ENCODE measurements at regions not wholly inside any gene's neighbourhood (a gene's known extent, or its start where the extent isn't known, plus 50 kb on each side); places are given as distances from the start of the nearest gene placed in this dataset.

DNA sequence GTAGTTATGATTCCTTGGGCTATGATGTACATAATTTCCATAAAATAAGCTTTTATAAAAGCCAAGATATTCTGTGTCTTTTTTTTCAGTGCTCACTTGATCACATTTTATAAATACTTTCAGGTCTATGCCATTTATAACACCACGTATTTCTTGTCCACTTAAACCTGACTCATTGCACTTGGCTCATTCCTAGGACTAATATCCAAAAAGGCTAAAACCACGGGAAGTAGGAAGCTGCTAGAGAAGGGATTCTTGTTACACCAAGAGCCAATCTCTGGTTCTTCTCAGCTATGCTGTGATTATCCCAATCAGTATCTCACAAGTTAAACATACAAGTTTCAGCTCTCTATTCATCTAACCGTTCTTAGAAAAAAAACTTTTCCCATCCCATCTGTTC is 80.4 kb upstream of the CDH6 start:
- H3K23me2 ChIP-seq (ENCODE audit: low read depth, low read length): no peaks in the 10 kb centered on the region
- H2BK120ac ChIP-seq (replicated peaks; ENCODE audit: low read depth, low read length): peak overlapping the region; percentile 84
- no peak overlapping the region for H4K8ac ChIP-seq (ENCODE audit: extremely low read depth, insufficient read depth, low read length)
- DNase-seq (ENCODE audit: low read depth in 1 of 2, low spot score in 2 of 2) (no peak), FAIRE-seq (no peak)
- H3K27ac ChIP-seq (ENCODE audit: low read depth, low read length): no peak overlapping the region
- H3K4me1 ChIP-seq (replicated peaks in 1 of 4; ENCODE audit: control insufficient read depth in 3 of 4, insufficient read depth in 4 of 4, low read length in 3 of 4): peaks cover 0 to 5% (median 0%) of the 10 kb centered on the region in 4 experiments; a peak in 1 of 7 replicates
- H3K9ac ChIP-seq (replicated peaks in 1 of 4; ENCODE audit: extremely low read depth in 1 of 4, low read depth in 3 of 4, low read length in 3 of 4): no peak overlapping the region
- H3K4me3 ChIP-seq (ENCODE audit: extremely low read depth in 1 of 4, insufficient read depth in 2 of 4, low read depth in 3 of 4, low read length in 4 of 4): no peak overlapping the region
- no peak overlapping the region for H3K56ac ChIP-seq (replicated peaks; ENCODE audit: insufficient read length, low read depth, low read length)
- no peak overlapping the region for H4K91ac ChIP-seq (replicated peaks; ENCODE audit: insufficient read length, low read length)
- no peaks in the 10 kb centered on the region for H3K79me2 ChIP-seq (ENCODE audit: control insufficient read depth in 1 of 2, insufficient read depth in 2 of 2, low read length in 2 of 2)
- POLR2A ChIA-PET (ENCODE audit: partially characterized antibody): no interaction called here
- no peak overlapping the region for H2AFZ ChIP-seq (ENCODE audit: low read length)
- H2BK5ac ChIP-seq (ENCODE audit: low read depth, low read length): no peak overlapping the region
- H2AK5ac ChIP-seq (ENCODE audit: low read depth, low read length): no peak overlapping the region
- 87% methylated on average over 3 of the region's 3 CpGs; no CpG with 5 or more reads in 1 of the 2 experiments for WGBS, 2 experiments (ENCODE audit: extremely low coverage in 1 of 2, insufficient coverage in 1 of 2, insufficient read length in 1 of 2, insufficient replicate concordance in 2 of 2, low coverage in 1 of 2, low lambda C conversion rate in 2 of 2, missing lambda C conversion rate in 1 of 2)
- H3K4ac ChIP-seq (replicated peaks; ENCODE audit: insufficient read length, low read depth, low read length): no peak overlapping the region
- no peak overlapping the region for H2BK20ac ChIP-seq (ENCODE audit: low read length)
- CTCF ChIA-PET (ENCODE audit: partially characterized antibody): interaction anchor here (0.6 to 1.0 kb wide), 3 partner anchors 82 to 261 kb away, joined by 3 read pairs; no protein-coding TSS in a partner anchor
- no peak overlapping the region for H2BK15ac ChIP-seq (ENCODE audit: low read length)
- no peak overlapping the region for H4K5ac ChIP-seq (ENCODE audit: insufficient read length, low read depth, low read length)
- H3K14ac ChIP-seq (ENCODE audit: insufficient read length): no peak overlapping the region
- H3K27me3 ChIP-seq (replicated peaks in 1 of 4; ENCODE audit: control insufficient read depth in 3 of 4, extremely low read depth in 1 of 4, insufficient read depth in 3 of 4, low read length in 3 of 4): no peaks in the 10 kb centered on the region
- H3K23ac ChIP-seq (ENCODE audit: insufficient read length): no peak overlapping the region
- no peaks in the 10 kb centered on the region for H3K36me3 ChIP-seq (ENCODE audit: control insufficient read depth in 2 of 4, insufficient read depth in 4 of 4, low read length in 3 of 4)
- H2BK12ac ChIP-seq (ENCODE audit: low read depth, low read length): no peak overlapping the region; the same call in 1 of the 2 replicates
- H3K18ac ChIP-seq (ENCODE audit: extremely low read depth, low read length): no peak overlapping the region
- no peak overlapping the region for H3K4me2 ChIP-seq (ENCODE audit: insufficient read depth in 1 of 2, low read depth in 2 of 2, low read length in 2 of 2)
- no peaks in the 10 kb centered on the region for H4K20me1 ChIP-seq (replicated peaks in 1 of 2; ENCODE audit: control insufficient read depth in 1 of 2, insufficient read depth in 2 of 2, low read length in 2 of 2)
- no peaks in the 10 kb centered on the region for H3K9me3 ChIP-seq (ENCODE audit: insufficient read depth in 2 of 2, low read depth in 1 of 2, low read length in 1 of 2)
- H3K79me1 ChIP-seq (ENCODE audit: low read depth, low read length): no peaks in the 10 kb centered on the region
- no peak for TF ChIP-seq HDAC2 (IDR thresholded peaks at IDR 0.05; ENCODE audit: borderline replicate concordance in 1 of 2, low read depth in 2 of 2, low read length in 2 of 2)
- TF ChIP-seq SP1 (IDR thresholded peaks at IDR 0.05; ENCODE audit: low read depth, low read length): no peak
- no peak for TF ChIP-seq SIX5 (IDR thresholded peaks at IDR 0.05; ENCODE audit: low read depth, low read length)
- no peak for TF ChIP-seq HDAC6 (IDR thresholded peaks at IDR 0.05; ENCODE audit: low read depth, low read length)
- TF ChIP-seq POU5F1 (IDR thresholded peaks at IDR 0.05; ENCODE audit: low read depth, low read length): no peak
- TF ChIP-seq, protein P1, sequence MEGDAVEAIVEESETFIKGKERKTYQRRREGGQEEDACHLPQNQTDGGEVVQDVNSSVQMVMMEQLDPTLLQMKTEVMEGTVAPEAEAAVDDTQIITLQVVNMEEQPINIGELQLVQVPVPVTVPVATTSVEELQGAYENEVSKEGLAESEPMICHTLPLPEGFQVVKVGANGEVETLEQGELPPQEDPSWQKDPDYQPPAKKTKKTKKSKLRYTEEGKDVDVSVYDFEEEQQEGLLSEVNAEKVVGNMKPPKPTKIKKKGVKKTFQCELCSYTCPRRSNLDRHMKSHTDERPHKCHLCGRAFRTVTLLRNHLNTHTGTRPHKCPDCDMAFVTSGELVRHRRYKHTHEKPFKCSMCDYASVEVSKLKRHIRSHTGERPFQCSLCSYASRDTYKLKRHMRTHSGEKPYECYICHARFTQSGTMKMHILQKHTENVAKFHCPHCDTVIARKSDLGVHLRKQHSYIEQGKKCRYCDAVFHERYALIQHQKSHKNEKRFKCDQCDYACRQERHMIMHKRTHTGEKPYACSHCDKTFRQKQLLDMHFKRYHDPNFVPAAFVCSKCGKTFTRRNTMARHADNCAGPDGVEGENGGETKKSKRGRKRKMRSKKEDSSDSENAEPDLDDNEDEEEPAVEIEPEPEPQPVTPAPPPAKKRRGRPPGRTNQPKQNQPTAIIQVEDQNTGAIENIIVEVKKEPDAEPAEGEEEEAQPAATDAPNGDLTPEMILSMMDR (IDR thresholded peaks at IDR 0.05; ENCODE audit: control extremely low read depth in 1 of 3, insufficient read depth in 1 of 3, low read depth in 1 of 3, low read length in 3 of 3): no peak
- TF ChIP-seq, protein P2, sequence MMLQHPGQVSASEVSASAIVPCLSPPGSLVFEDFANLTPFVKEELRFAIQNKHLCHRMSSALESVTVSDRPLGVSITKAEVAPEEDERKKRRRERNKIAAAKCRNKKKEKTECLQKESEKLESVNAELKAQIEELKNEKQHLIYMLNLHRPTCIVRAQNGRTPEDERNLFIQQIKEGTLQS (IDR thresholded peaks at IDR 0.05; ENCODE audit: insufficient read depth, low read depth, low read length): no peak
- no peak for TF ChIP-seq RXRA (IDR thresholded peaks at IDR 0.05; ENCODE audit: insufficient read depth, low read depth, low read length)
- no peak for TF ChIP-seq EGR1 (IDR thresholded peaks at IDR 0.05; ENCODE audit: borderline replicate concordance, low read depth, low read length)

Measured in H1 (cell line).